Hepatocyte (in vitro differentiated cells): ENCODE measurements at regions not wholly inside any gene's neighbourhood (a gene's known extent, or its start where the extent isn't known, plus 50 kb on each side); places are given as distances from the start of the nearest gene placed in this dataset.

Source experiments
- DNase-seq: peaks from one replicate; pipeline ENCODE4 v3.0.0-alpha.2; 2016; ENCODE audit warnings: low spot score
- H2AFZ ChIP-seq: fragments of 200-600 bp; sonication (generic); 2 replicates; pipeline ENCODE4 v1.6.0; 2016; ENCODE audit warnings: antibody characterized with exemption, mild to moderate bottlenecking
- H3K27ac ChIP-seq: fragments of 200-600 bp; sonication (generic); 2 replicates; pipeline ENCODE4 v1.5.1; 2016; ENCODE audit warnings: mild to moderate bottlenecking
- H3K27me3 ChIP-seq: fragments of 200-600 bp; sonication (generic); 2 replicates; pipeline ENCODE4 v1.6.1; 2016
- H3K36me3 ChIP-seq: fragments of 200-600 bp; sonication (generic); replicated peaks from 2 replicates; pipeline ENCODE4 v1.5.1; 2016; ENCODE audit warnings: low read depth; ENCODE audit not compliant: insufficient read depth
- H3K4me1 ChIP-seq: fragments of 200-600 bp; sonication (generic); 2 replicates; pipeline ENCODE4 v1.5.1; 2016; ENCODE audit warnings: mild to moderate bottlenecking, moderate library complexity; ENCODE audit not compliant: insufficient read depth
- H3K4me2 ChIP-seq: fragments of 200-600 bp; sonication (generic); 2 replicates; pipeline ENCODE4 v1.6.0; 2016
- H3K4me3 ChIP-seq: fragments of 200-600 bp; sonication (generic); 2 replicates; pipeline ENCODE4 v1.5.1; 2016; ENCODE audit warnings: mild to moderate bottlenecking
- H3K79me2 ChIP-seq: fragments of 200-600 bp; sonication (generic); 2 replicates; pipeline ENCODE4 v1.6.0; 2017; ENCODE audit warnings: mild to moderate bottlenecking
- H3K9me2 ChIP-seq: fragments of 200-600 bp; sonication (generic); replicated peaks from 2 replicates; pipeline ENCODE4 v1.6.0; 2017; ENCODE audit warnings: mild to moderate bottlenecking; ENCODE audit not compliant: insufficient read depth
- H3K9me3 ChIP-seq: fragments of 200-600 bp; sonication (generic); 2 replicates; pipeline ENCODE4 v1.5.1; 2016; ENCODE audit warnings: low read depth, mild to moderate bottlenecking
- H4K20me1 ChIP-seq: fragments of 200-600 bp; sonication (generic); 2 replicates; pipeline ENCODE4 v1.6.0; 2016; ENCODE audit warnings: mild to moderate bottlenecking; ENCODE audit not compliant: insufficient read depth, poor library complexity, severe bottlenecking
- EZH2 ChIP-seq: fragments of 200-600 bp; sonication (generic); IDR thresholded peaks from 2 replicates; pipeline ENCODE4 v1.6.1; 2016; ENCODE audit warnings: antibody characterized with exemption, mild to moderate bottlenecking, borderline replicate concordance
- EZH2phosphoT487 ChIP-seq: fragments of 200-600 bp; sonication (generic); IDR thresholded peaks from one replicate; pipeline ENCODE4 v1.6.1; 2018; ENCODE audit warnings: antibody characterized with exemption, mild to moderate bottlenecking, low read depth, moderate library complexity; ENCODE audit not compliant: unreplicated experiment, severe bottlenecking
- WGBS: methylation state at CpG from one replicate; pipeline ENCODE4 v1.1.6; 2016; ENCODE audit warnings: low lambda C conversion rate; ENCODE audit errors: missing lambda C conversion rate; 5-methylcytosine and 5-hydroxymethylcytosine counted together
- TF ChIP-seq, protein P1 (sequence below): fragments of 200-600 bp; sonication (generic); IDR thresholded peaks from 2 replicates; pipeline ENCODE4 v1.5.1; 2016; ENCODE audit warnings: antibody characterized with exemption, mild to moderate bottlenecking; ENCODE audit not compliant: poor library complexity

DNA sequence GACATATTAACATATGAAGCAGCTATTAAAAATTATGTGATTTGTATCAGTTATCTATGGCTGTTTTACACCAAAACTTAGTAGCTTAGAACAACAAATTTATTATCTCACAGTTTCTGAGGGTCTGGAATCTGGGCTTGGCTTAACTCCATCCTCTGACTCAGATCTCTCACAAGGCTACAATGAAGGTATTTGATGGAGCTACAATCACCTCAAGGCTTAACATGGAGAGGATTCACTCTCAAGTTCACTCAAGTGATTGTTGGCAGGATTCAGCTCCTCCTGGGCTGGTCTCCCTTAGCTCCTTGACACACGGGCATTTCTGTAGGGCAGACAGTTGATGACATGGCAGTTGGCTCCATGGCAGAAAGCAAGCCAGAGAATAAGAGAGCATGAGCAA is 133.0 kb upstream of the SLC14A2 start:
- WGBS: 90% methylated on average over 1 of the region's 1 CpG
- Histone ChIP-seq H3K27me3 (no peaks in the 10 kb centered on the region), H3K9me3 (no peaks in the 10 kb centered on the region), H3K36me3 (no peaks in the 10 kb centered on the region), H3K4me1 (no peaks in the 10 kb centered on the region), H3K9me2 (no peaks in the 10 kb centered on the region), H3K4me2 (no peak overlapping the region), H3K27ac (no peak overlapping the region), H3K4me3 (no peak overlapping the region), H3K79me2 (no peaks in the 10 kb centered on the region), H4K20me1 (no peaks in the 10 kb centered on the region), H2AFZ (no peak overlapping the region)
- no peak for DNase-seq
- TF ChIP-seq, protein P1, sequence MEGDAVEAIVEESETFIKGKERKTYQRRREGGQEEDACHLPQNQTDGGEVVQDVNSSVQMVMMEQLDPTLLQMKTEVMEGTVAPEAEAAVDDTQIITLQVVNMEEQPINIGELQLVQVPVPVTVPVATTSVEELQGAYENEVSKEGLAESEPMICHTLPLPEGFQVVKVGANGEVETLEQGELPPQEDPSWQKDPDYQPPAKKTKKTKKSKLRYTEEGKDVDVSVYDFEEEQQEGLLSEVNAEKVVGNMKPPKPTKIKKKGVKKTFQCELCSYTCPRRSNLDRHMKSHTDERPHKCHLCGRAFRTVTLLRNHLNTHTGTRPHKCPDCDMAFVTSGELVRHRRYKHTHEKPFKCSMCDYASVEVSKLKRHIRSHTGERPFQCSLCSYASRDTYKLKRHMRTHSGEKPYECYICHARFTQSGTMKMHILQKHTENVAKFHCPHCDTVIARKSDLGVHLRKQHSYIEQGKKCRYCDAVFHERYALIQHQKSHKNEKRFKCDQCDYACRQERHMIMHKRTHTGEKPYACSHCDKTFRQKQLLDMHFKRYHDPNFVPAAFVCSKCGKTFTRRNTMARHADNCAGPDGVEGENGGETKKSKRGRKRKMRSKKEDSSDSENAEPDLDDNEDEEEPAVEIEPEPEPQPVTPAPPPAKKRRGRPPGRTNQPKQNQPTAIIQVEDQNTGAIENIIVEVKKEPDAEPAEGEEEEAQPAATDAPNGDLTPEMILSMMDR: no peak
- TF ChIP-seq EZH2 (no peak), EZH2phosphoT487 (no peak)

GRCh38 chr18:45487581-45487980 is 127.7 kb upstream of the SLC14A2 start:
- TF ChIP-seq, protein P1: no peak
- TF ChIP-seq EZH2phosphoT487 (no peak), EZH2 (no peak)
- no peaks in the 10 kb centered on the region for H3K36me3 ChIP-seq
- 89% methylated on average over 3 of the region's 3 CpGs for WGBS

GRCh38 chr18:45488645-45489044 is 126.6 kb upstream of the SLC14A2 start:
- Histone ChIP-seq H3K9me3 (no peaks in the 10 kb centered on the region), H3K4me2 (no peak overlapping the region), H3K4me3 (no peak overlapping the region), H3K4me1 (no peaks in the 10 kb centered on the region), H3K36me3 (no peaks in the 10 kb centered on the region), H3K79me2 (no peaks in the 10 kb centered on the region), H3K9me2 (no peaks in the 10 kb centered on the region), H4K20me1 (no peaks in the 10 kb centered on the region), H2AFZ (no peak overlapping the region), H3K27me3 (no peaks in the 10 kb centered on the region), H3K27ac (no peak overlapping the region)
- TF ChIP-seq, protein P1: no peak
- TF ChIP-seq EZH2: no peak
- no peak for TF ChIP-seq EZH2phosphoT487
- WGBS: 73% methylated on average over 3 of the region's 3 CpGs
- no peak for DNase-seq

More at GRCh38 chr18:45487581-45487980, 127.7 kb upstream of the SLC14A2 start:
- H3K27ac ChIP-seq: no peak overlapping the region
- no peak overlapping the region for H3K4me3 ChIP-seq
- H3K4me1 ChIP-seq: no peaks in the 10 kb centered on the region
- no peaks in the 10 kb centered on the region for H3K27me3 ChIP-seq
- H2AFZ ChIP-seq: no peak overlapping the region
- no peaks in the 10 kb centered on the region for H4K20me1 ChIP-seq
- no peaks in the 10 kb centered on the region for H3K9me2 ChIP-seq
- H3K79me2 ChIP-seq: no peaks in the 10 kb centered on the region
- H3K4me2 ChIP-seq: no peak overlapping the region
- DNase-seq: no peak
- H3K9me3 ChIP-seq: no peaks in the 10 kb centered on the region

GRCh38 chr18:45493830-45494229 is 121.4 kb upstream of the SLC14A2 start:
- Histone ChIP-seq H3K4me1 (no peaks in the 10 kb centered on the region), H3K4me3 (no peak overlapping the region), H3K36me3 (no peaks in the 10 kb centered on the region), H3K27ac (no peak overlapping the region), H2AFZ (no peak overlapping the region), H3K79me2 (no peaks in the 10 kb centered on the region), H3K27me3 (no peaks in the 10 kb centered on the region), H3K9me3 (no peaks in the 10 kb centered on the region), H3K9me2 (no peaks in the 10 kb centered on the region), H3K4me2 (no peak overlapping the region), H4K20me1 (no peaks in the 10 kb centered on the region)
- 98% methylated on average over 2 of the region's 2 CpGs for WGBS
- TF ChIP-seq, protein P1: no peak
- TF ChIP-seq EZH2: no peak
- TF ChIP-seq EZH2phosphoT487: no peak
- DNase-seq: no peak
